ENCODE measurements at regions not wholly inside any gene's neighbourhood (a gene's known extent, or its start where the extent isn't known, plus 50 kb on each side); places are given as distances from the start of the nearest gene placed in this dataset.

GRCh38 chr21:15240848-15241247 is 176.0 kb upstream of the NRIP1 start:
- DNase-seq = no peak

GRCh38 chr21:15241997-15242736 is 177.4 kb upstream of the NRIP1 start:
- no peak for DNase-seq

- DNase-seq = no peak
Observed at GRCh38 chr21:15242906-15243305, 178.1 kb upstream of the NRIP1 start.

- no peak for DNase-seq
Observed at GRCh38 chr21:15243406-15243805, 178.6 kb upstream of the NRIP1 start.

GRCh38 chr21:15247613-15248012 is 182.8 kb upstream of the NRIP1 start:
- no peak for DNase-seq

GRCh38 chr21:15249285-15249993 is 184.6 kb upstream of the NRIP1 start:
- DNase-seq = no peak

- DNase-seq = no peak
Observed at GRCh38 chr21:15250384-15250783, 185.6 kb upstream of the NRIP1 start.

- DNase-seq = no peak
Observed at GRCh38 chr21:15252431-15252830, 187.6 kb upstream of the NRIP1 start.

GRCh38 chr21:15254111-15254510 is 189.3 kb upstream of the NRIP1 start:
- DNase-seq = no peak

- DNase-seq = no peak
Observed at GRCh38 chr21:15255261-15255660, 190.5 kb upstream of the NRIP1 start.

- DNase-seq = no peak
Observed at GRCh38 chr21:15255763-15256162, 191.0 kb upstream of the NRIP1 start.

- DNase-seq = no peak
Observed at GRCh38 chr21:15256996-15257395, 192.2 kb upstream of the NRIP1 start.

- DNase-seq = no peak
Observed at GRCh38 chr21:15257646-15258045, 192.8 kb upstream of the NRIP1 start.

GRCh38 chr21:15259824-15260223 is 195.0 kb upstream of the NRIP1 start:
- DNase-seq = no peak

- no peak for DNase-seq
Observed at GRCh38 chr21:15260604-15261003, 195.8 kb upstream of the NRIP1 start.

- no peak for DNase-seq
Observed at GRCh38 chr21:15264084-15264665, 199.4 kb upstream of the NRIP1 start.

- no peak for DNase-seq
Observed at GRCh38 chr21:15272171-15272570, 207.4 kb upstream of the NRIP1 start.

- no peak for DNase-seq
Observed at GRCh38 chr21:15272591-15272990, 207.8 kb upstream of the NRIP1 start.

GRCh38 chr21:15273244-15273643 is 208.4 kb upstream of the NRIP1 start:
- no peak for DNase-seq

- DNase-seq = no peak
Observed at GRCh38 chr21:15274701-15275485, 210.1 kb upstream of the NRIP1 start.

- no peak for DNase-seq
Observed at GRCh38 chr21:15275615-15276235, 210.9 kb upstream of the NRIP1 start.
